HFFc6 (cell line): ENCODE measurements at regions not wholly inside any gene's neighbourhood (a gene's known extent, or its start where the extent isn't known, plus 50 kb on each side); places are given as distances from the start of the nearest gene placed in this dataset.

Source experiments
- DNase-seq: peaks from one replicate; pipeline ENCODE4 v3.0.0-alpha.2; 2018
- H3K27ac Mint-ChIP-seq: 2 replicates; pipeline ENCODE4 v1.8.0; 2020; ENCODE audit warnings: mild to moderate bottlenecking, mixed read lengths
- H3K27me3 Mint-ChIP-seq: 2 replicates; pipeline ENCODE4 v1.8.0; 2021; ENCODE audit warnings: mild to moderate bottlenecking, moderate library complexity, mixed read lengths; ENCODE audit not compliant: insufficient read depth
- H3K36me3 Mint-ChIP-seq: 2 replicates; pipeline ENCODE4 v1.8.0; 2021; ENCODE audit warnings: low read depth, mixed read lengths
- H3K4me1 Mint-ChIP-seq: 2 replicates; pipeline ENCODE4 v1.8.0; 2020; ENCODE audit warnings: low read depth, mixed read lengths
- H3K4me3 Mint-ChIP-seq: 2 replicates; pipeline ENCODE4 v1.8.0; 2020; ENCODE audit warnings: mild to moderate bottlenecking, moderate library complexity, mixed read lengths
- H3K9me3 Mint-ChIP-seq: 2 replicates; pipeline ENCODE4 v1.8.0; 2020; ENCODE audit warnings: mild to moderate bottlenecking, mixed read lengths
- CTCF ChIP-seq: fragments of 200-600 bp; sonication (generic); IDR thresholded peaks from 2 replicates; pipeline ENCODE4 v1.5.0; 2021; ENCODE audit warnings: antibody characterized with exemption, mild to moderate bottlenecking

- Mint-ChIP-seq H3K36me3 (peaks cover 10% of the 10 kb centered on the region), H3K4me1 (peaks cover 46% of the 10 kb centered on the region), H3K4me3 (no peak overlapping the region), H3K27me3 (no peaks in the 10 kb centered on the region), H3K27ac (no peak overlapping the region), H3K9me3 (peaks cover 9% of the 10 kb centered on the region)
- TF ChIP-seq CTCF, result no peak
- DNase-seq, result no peak
Measured at GRCh38 chr21:41636636-41637630, 129.0 kb upstream of the TMPRSS2 start.

GRCh38 chr21:41635874-41636273 is 127.9 kb upstream of the TMPRSS2 start:
- Mint-ChIP-seq H3K27ac (no peak overlapping the region), H3K27me3 (peaks cover 2% of the 10 kb centered on the region; the same call in 1 of the 2 replicates), H3K9me3 (peaks cover 9% of the 10 kb centered on the region), H3K36me3 (peaks cover 10% of the 10 kb centered on the region), H3K4me3 (no peak overlapping the region), H3K4me1 (peaks cover 46% of the 10 kb centered on the region)
- no peak for TF ChIP-seq CTCF
- DNase-seq, result no peak

- peak; percentile 63 for DNase-seq
- peaks cover 10% of the 10 kb centered on the region for H3K36me3 Mint-ChIP-seq
- peaks cover 47% of the 10 kb centered on the region for H3K4me1 Mint-ChIP-seq
- peaks cover 2% of the 10 kb centered on the region for H3K27me3 Mint-ChIP-seq
- H3K4me3 Mint-ChIP-seq, result no peak overlapping the region
- H3K9me3 Mint-ChIP-seq, result peaks cover 13% of the 10 kb centered on the region
- H3K27ac Mint-ChIP-seq, result no peak overlapping the region
- no peak for TF ChIP-seq CTCF
Measured at GRCh38 chr21:41634858-41635257, 126.9 kb upstream of the TMPRSS2 start.

GRCh38 chr21:41634211-41634694 is 126.3 kb upstream of the TMPRSS2 start:
- H3K36me3 Mint-ChIP-seq, result peaks cover 10% of the 10 kb centered on the region
- TF ChIP-seq CTCF, result no peak
- no peak for DNase-seq
- H3K27me3 Mint-ChIP-seq, result peaks cover 2% of the 10 kb centered on the region
- H3K27ac Mint-ChIP-seq, result no peak overlapping the region
- no peak overlapping the region for H3K4me3 Mint-ChIP-seq
- H3K9me3 Mint-ChIP-seq, result peaks cover 17% of the 10 kb centered on the region
- H3K4me1 Mint-ChIP-seq, result peaks cover 46% of the 10 kb centered on the region

- peaks cover 48% of the 10 kb centered on the region for H3K4me1 Mint-ChIP-seq
Measured at GRCh38 chr21:41633627-41634026, 125.7 kb upstream of the TMPRSS2 start.

More at GRCh38 chr21:41633627-41634026, 125.7 kb upstream of the TMPRSS2 start:
- Mint-ChIP-seq H3K9me3 (peaks cover 21% of the 10 kb centered on the region), H3K27ac (no peak overlapping the region), H3K36me3 (peaks cover 14% of the 10 kb centered on the region), H3K27me3 (peaks cover 2% of the 10 kb centered on the region), H3K4me3 (no peak overlapping the region)
- no peak for DNase-seq
- no peak for TF ChIP-seq CTCF
